ENCODE measurements at regions not wholly inside any gene's neighbourhood (a gene's known extent, or its start where the extent isn't known, plus 50 kb on each side); places are given as distances from the start of the nearest gene placed in this dataset.

DNA sequence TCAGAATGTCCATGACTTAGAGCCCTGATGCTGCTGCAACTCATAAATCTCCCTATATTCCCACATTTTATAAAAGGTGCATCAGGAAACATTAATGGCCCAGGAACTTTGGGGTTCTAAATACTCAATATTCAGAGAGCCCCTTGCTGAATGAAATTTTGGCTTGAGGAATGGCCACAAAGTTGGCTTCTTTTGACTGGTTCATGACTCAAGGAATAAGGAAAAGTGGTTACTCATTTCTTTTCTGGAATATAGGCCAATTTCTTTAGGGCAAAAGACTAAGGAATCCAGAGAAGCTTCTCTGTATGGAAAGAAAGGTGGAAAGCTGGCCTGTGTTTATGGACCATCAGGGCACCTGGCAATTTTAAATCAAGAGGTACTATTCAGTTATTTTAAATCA, 308.9 kb upstream of the NT5C1B start:
- no peak for TF ChIP-seq CTCF (conservative IDR thresholded peaks at IDR 0.05; ENCODE audit: low read length)
- no peak for TF ChIP-seq EZH2phosphoT487 (IDR thresholded peaks at IDR 0.05; ENCODE audit: borderline replicate concordance)

Measured in Loucy (cell line).